Breast epithelium (tissue), 4 donors: ENCODE measurements at regions not wholly inside any gene's neighbourhood (a gene's known extent, or its start where the extent isn't known, plus 50 kb on each side); places are given as distances from the start of the nearest gene placed in this dataset.

Experiments used
- DNase-seq, 2 donors: peaks; one replicate each; pipeline ENCODE4 v3.0.0-alpha.2; 2019; ENCODE audit warnings: low spot score in 2 of 2
- H3K27ac ChIP-seq, 2 donors: fragments of 200-600 bp; sonication (generic) in 1 of 2; one replicate each; pipeline ENCODE4 v1.5.1; 2016 to 2019; ENCODE audit warnings: mild to moderate bottlenecking in 1 of 2
- H3K27me3 ChIP-seq, 2 donors: fragments of 200-600 bp; sonication (generic) in 1 of 2; one replicate each; pipeline versions ENCODE4 v1.5.1 to v1.6.0; 2017 to 2019; ENCODE audit warnings: control low read depth in 1 of 2, mild to moderate bottlenecking in 1 of 2
- H3K36me3 ChIP-seq: fragments of 200-600 bp; one replicate; pipeline ENCODE4 v1.5.1; 2019
- H3K4me1 ChIP-seq, 2 donors: fragments of 200-600 bp; sonication (generic); one replicate each; pipeline ENCODE4 v1.5.1; 2016 to 2019; ENCODE audit warnings: control low read depth in 1 of 2
- H3K4me3 ChIP-seq, 3 donors: fragments of 200-600 bp; sonication (generic); 1 replicate in 2 of 3; 2 replicates in 1 of 3; pipeline ENCODE4 v1.5.1; 2016 to 2019; ENCODE audit warnings: mild to moderate bottlenecking in 3 of 3, moderate library complexity in 2 of 3
- H3K9me3 ChIP-seq, 2 donors: fragments of 200-600 bp; sonication (generic) in 1 of 2; one replicate each; pipeline ENCODE4 v1.5.1; 2016 to 2019; ENCODE audit warnings: control low read depth in 1 of 2
- CTCF ChIP-seq, 3 donors: fragments of 450-650 bp; IDR thresholded peaks; one replicate each; pipeline ENCODE4 v1.5.1; 2016 to 2017; ENCODE audit warnings: antibody characterized with exemption in 3 of 3, mild to moderate bottlenecking in 3 of 3, moderate library complexity in 3 of 3
- POLR2A ChIP-seq: fragments of 450-650 bp; IDR thresholded peaks from one replicate; pipeline ENCODE4 v1.6.1; 2016; ENCODE audit warnings: antibody characterized with exemption, mild to moderate bottlenecking, moderate library complexity
- POLR2AphosphoS5 ChIP-seq, 3 donors: sonication (generic); formaldehyde crosslinking; IDR thresholded peaks; one replicate each; pipeline ENCODE4 v1.6.1; 2017; ENCODE audit warnings: antibody characterized with exemption in 3 of 3
- intact Hi-C: fragments of 100-400 bp; cut with DNase I; formaldehyde crosslinking; loops from one replicate; pipeline ENCODE4 v1.15.1; 2023; ENCODE audit warnings: low total_unique reads

GRCh38 chr22:49604732-49605302 is 222.9 kb downstream of the BRD1 start:
- intact Hi-C loops = no loop called here
- TF ChIP-seq POLR2AphosphoS5 (IDR thresholded peaks at IDR 0.05) (no peak), CTCF (IDR thresholded peaks at IDR 0.05) (no peak), POLR2A (no peak)
- H3K9me3 ChIP-seq = peaks cover 3 to 29% of the 10 kb centered on the region in 2 donors
- DNase-seq = no peak
- no peak overlapping the region for H3K27ac ChIP-seq
- no peak overlapping the region for H3K4me3 ChIP-seq
- no peaks in the 10 kb centered on the region for H3K4me1 ChIP-seq
- H3K36me3 ChIP-seq = no peaks in the 10 kb centered on the region
- peaks cover 0 to 21% of the 10 kb centered on the region in 2 donors for H3K27me3 ChIP-seq

GRCh38 chr22:49603016-49603415 is 224.7 kb downstream of the BRD1 start:
- H3K36me3 ChIP-seq = no peaks in the 10 kb centered on the region
- no peak for TF ChIP-seq POLR2AphosphoS5 (IDR thresholded peaks at IDR 0.05)
- DNase-seq = no peak
- H3K4me3 ChIP-seq = no peak overlapping the region
- peaks cover 3 to 29% of the 10 kb centered on the region in 2 donors for H3K9me3 ChIP-seq
- H3K4me1 ChIP-seq = no peaks in the 10 kb centered on the region
- H3K27me3 ChIP-seq = peaks cover 0 to 17% of the 10 kb centered on the region in 2 donors
- no peak overlapping the region for H3K27ac ChIP-seq
- intact Hi-C loops = no loop called here

- no peak for DNase-seq
- TF ChIP-seq POLR2A (no peak), CTCF (IDR thresholded peaks at IDR 0.05) (no peak), POLR2AphosphoS5 (IDR thresholded peaks at IDR 0.05) (no peak)
- Histone ChIP-seq H3K9me3 (peaks cover 3 to 29% of the 10 kb centered on the region in 2 donors), H3K4me1 (no peaks in the 10 kb centered on the region), H3K27me3 (peaks cover 0 to 17% of the 10 kb centered on the region in 2 donors), H3K36me3 (no peaks in the 10 kb centered on the region), H3K4me3 (no peak overlapping the region), H3K27ac (no peak overlapping the region)
- intact Hi-C loops = no loop called here
Measured at GRCh38 chr22:49602481-49602880, 225.2 kb downstream of the BRD1 start.

- peaks cover 0 to 17% of the 10 kb centered on the region in 2 donors for H3K27me3 ChIP-seq
- no peak for DNase-seq
- H3K4me1 ChIP-seq = no peaks in the 10 kb centered on the region
- TF ChIP-seq POLR2A = no peak
- peaks cover 3 to 29% of the 10 kb centered on the region in 2 donors for H3K9me3 ChIP-seq
- intact Hi-C loops = no loop called here
- no peak overlapping the region for H3K27ac ChIP-seq
- no peaks in the 10 kb centered on the region for H3K36me3 ChIP-seq
- no peak overlapping the region for H3K4me3 ChIP-seq
Measured at GRCh38 chr22:49601614-49602321, 225.9 kb downstream of the BRD1 start.

- TF ChIP-seq CTCF (IDR thresholded peaks at IDR 0.05) (no peak), POLR2A (no peak), POLR2AphosphoS5 (IDR thresholded peaks at IDR 0.05) (no peak)
- DNase-seq = no peak
- peaks cover 0 to 27% of the 10 kb centered on the region in 2 donors for H3K9me3 ChIP-seq
- H3K36me3 ChIP-seq = no peaks in the 10 kb centered on the region
- intact Hi-C loops = no loop called here
- H3K4me3 ChIP-seq = no peak overlapping the region
- no peaks in the 10 kb centered on the region for H3K4me1 ChIP-seq
- no peak overlapping the region for H3K27ac ChIP-seq
- H3K27me3 ChIP-seq = peaks cover 0 to 17% of the 10 kb centered on the region in 2 donors
Measured at GRCh38 chr22:49600891-49601431, 226.7 kb downstream of the BRD1 start.

- Histone ChIP-seq H3K4me3 (no peak overlapping the region), H3K9me3 (peaks cover 0 to 22% of the 10 kb centered on the region in 2 donors), H3K36me3 (no peaks in the 10 kb centered on the region), H3K27me3 (peaks cover 0 to 17% of the 10 kb centered on the region in 2 donors), H3K27ac (no peak overlapping the region), H3K4me1 (no peaks in the 10 kb centered on the region)
- intact Hi-C loops = no loop called here
- TF ChIP-seq CTCF (IDR thresholded peaks at IDR 0.05) = no peak
- no peak for TF ChIP-seq POLR2A
- no peak for TF ChIP-seq POLR2AphosphoS5 (IDR thresholded peaks at IDR 0.05)
- DNase-seq = no peak
Measured at GRCh38 chr22:49600468-49600867, 227.2 kb downstream of the BRD1 start.
